Activated CD4-positive, alpha-beta T cell treated with anti-CD3 and anti-CD28 coated beads, Interleukin-2, amount 10 ng/mL, durations not matched to agents 7 days and 5 days (primary cell): ENCODE measurements at regions not wholly inside any gene's neighbourhood (a gene's known extent, or its start where the extent isn't known, plus 50 kb on each side); places are given as distances from the start of the nearest gene placed in this dataset.
"Not testable (repeated sequence)": the region's sequence is repeated elsewhere in the genome, so short reads cannot be mapped to it uniquely, and the experiment has no call there.

Experiments used
- CTCF ChIA-PET: fragments of 350-600 bp; sonication (Branson Sonifier 250); formaldehyde crosslinking; loops from one replicate; lab custom pipeline; 2021; ENCODE audit warnings: antibody characterized with exemption; lab: Charles Lee
- POLR2A ChIA-PET: fragments of 350-600 bp; sonication (Branson Sonifier 250); formaldehyde crosslinking; loops from one replicate; lab custom pipeline; 2021; ENCODE audit warnings: antibody characterized with exemption; lab: Charles Lee
- DNase-seq: peaks from one replicate; pipeline ENCODE4 v3.0.0-alpha.2; 2020
- H3K27ac Mint-ChIP-seq: one replicate; pipeline ENCODE4 v1.8.0; 2021; ENCODE audit warnings: mild to moderate bottlenecking, moderate library complexity, mixed read lengths
- H3K27me3 Mint-ChIP-seq: one replicate; pipeline ENCODE4 v1.8.0; 2021; ENCODE audit warnings: mixed read lengths
- H3K36me3 Mint-ChIP-seq: one replicate; pipeline ENCODE4 v1.8.0; 2021; ENCODE audit warnings: low read depth, mixed read lengths
- H3K4me1 Mint-ChIP-seq: one replicate; pipeline ENCODE4 v1.8.0; 2021; ENCODE audit warnings: mixed read lengths
- H3K4me3 Mint-ChIP-seq: one replicate; pipeline ENCODE4 v1.8.0; 2021; ENCODE audit warnings: mild to moderate bottlenecking, moderate library complexity, mixed read lengths
- H3K9me3 Mint-ChIP-seq: one replicate; pipeline ENCODE4 v1.8.0; 2021; ENCODE audit warnings: mixed read lengths

DNA sequence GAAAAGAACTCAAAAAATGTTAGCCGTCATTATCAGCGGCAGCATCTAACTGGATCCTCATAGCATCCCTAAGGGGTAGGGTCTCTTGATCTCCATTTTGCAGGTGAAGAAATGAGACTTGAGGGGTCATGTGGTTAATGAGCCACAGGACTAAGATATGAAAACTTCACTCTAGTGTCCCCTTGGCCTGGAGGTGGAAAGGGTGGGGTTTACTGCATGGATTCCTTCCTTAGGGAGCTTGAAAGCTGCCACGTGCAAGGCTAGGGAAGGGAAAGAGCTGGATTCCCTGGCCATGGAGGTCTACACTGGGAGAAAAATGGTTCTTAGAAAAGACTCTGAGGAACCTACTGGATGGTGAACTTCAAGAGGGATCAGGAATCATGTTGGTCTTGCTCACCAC is 107.9 kb downstream of the SPRY4 start:
- Mint-ChIP-seq H3K4me3 (no peak overlapping the region), H3K4me1 (peaks cover 16% of the 10 kb centered on the region), H3K27me3 (peaks cover 2% of the 10 kb centered on the region), H3K27ac (no peak overlapping the region), H3K36me3 (no peaks in the 10 kb centered on the region), H3K9me3 (peaks cover 3% of the 10 kb centered on the region)
- no peak for DNase-seq
- ChIA-PET CTCF (no interaction called here), POLR2A (no interaction called here)

DNA sequence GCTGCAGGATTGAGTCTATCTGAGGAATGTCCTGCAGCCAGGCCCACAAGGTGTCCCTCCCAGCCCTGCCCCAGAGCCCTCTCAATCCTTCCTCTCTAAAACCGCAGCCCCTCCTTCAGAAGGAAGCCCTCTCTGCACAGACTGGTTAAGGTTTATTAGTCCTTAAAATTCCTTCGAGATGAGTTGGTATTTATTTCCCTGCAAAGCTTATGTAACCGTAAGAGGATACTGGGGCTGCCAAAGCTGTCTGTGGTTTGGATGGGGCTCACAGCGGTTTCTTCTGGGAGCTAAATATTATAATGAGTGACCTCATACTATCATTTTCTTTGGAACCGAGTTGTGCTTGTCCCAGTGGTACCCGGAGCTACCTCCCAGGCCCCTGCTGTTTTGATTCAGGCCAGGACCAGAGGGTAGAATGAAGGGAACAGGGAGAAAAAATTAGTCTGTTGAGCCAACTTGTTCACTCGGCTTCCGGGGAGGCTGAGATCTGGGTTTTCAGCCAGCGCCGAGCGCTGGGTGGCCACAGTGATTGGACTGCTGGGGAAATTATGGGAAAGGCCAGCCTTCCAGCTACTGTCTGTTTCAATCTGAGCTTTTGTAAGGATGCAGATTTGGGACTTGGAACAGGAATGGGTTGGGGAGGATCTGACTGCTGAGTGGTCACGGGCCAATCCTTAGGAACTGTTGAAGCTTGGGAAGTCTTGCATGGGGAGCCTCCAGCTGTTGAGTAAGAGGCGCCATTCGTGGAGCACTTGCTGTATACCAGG is 107.5 kb downstream of the NDFIP1 start:
- Mint-ChIP-seq H3K27ac (no peak overlapping the region), H3K4me3 (no peak overlapping the region), H3K4me1 (peaks cover 8% of the 10 kb centered on the region), H3K36me3 (no peaks in the 10 kb centered on the region), H3K9me3 (peaks cover 3% of the 10 kb centered on the region), H3K27me3 (no peaks in the 10 kb centered on the region)
- POLR2A ChIA-PET: no interaction called here
- no peak for DNase-seq
- CTCF ChIA-PET: interaction anchor here (1.1 kb wide), 1 partner anchor 41 kb away, joined by 3 read pairs; no protein-coding TSS in a partner anchor

DNA sequence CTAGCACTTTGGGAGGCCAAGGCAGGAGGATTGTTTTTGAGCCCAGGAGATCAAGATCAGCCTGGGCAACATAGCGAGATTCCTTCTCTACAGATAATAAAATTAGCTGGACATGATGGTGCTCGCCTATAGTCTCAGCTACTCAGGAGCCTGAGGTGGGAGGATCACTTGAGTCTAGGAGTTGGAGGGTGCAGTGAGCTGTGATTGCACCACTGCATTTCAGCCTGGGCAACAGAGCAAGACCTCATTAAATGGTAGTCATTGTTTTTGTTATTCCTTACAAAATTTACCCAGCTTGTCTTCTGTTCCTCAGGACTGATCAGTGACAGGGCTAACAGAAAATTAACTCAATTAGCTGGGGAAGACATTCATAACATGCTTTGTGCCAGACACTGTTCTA is 104.5 kb downstream of the NDFIP1 start:
- CTCF ChIA-PET: interaction anchor here (2.5 kb wide), 1 partner anchor 10 kb away, joined by 6 read pairs; no protein-coding TSS in a partner anchor
- Mint-ChIP-seq H3K4me1 (no peaks in the 10 kb centered on the region), H3K36me3 (no peaks in the 10 kb centered on the region), H3K4me3 (no peak overlapping the region), H3K27me3 (peaks cover 5% of the 10 kb centered on the region), H3K9me3 (no peaks in the 10 kb centered on the region), H3K27ac (no peak overlapping the region)
- POLR2A ChIA-PET: no interaction called here
- no peak for DNase-seq

DNA sequence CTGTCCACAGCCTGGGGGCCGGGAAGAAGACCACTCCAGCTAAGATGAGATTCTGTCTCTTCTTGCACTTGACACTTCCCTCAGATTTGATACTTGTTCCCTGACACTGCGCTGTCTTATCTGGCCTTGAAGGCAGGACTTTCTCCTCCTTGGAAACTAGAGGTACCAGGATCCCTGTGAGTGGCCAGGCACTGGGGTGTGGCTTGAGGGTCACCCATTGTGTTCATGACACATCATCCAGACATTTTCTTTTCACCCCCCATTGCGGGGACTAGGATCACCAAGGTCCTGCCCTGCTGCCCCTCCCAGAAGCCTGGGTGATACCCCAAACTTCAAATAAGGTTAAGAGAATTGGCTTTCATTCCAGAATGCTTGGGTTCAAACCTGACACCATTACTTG is 103.3 kb downstream of the NDFIP1 start:
- Mint-ChIP-seq H3K27ac (no peak overlapping the region), H3K9me3 (no peaks in the 10 kb centered on the region), H3K27me3 (peaks cover 5% of the 10 kb centered on the region), H3K4me1 (no peaks in the 10 kb centered on the region), H3K36me3 (no peaks in the 10 kb centered on the region), H3K4me3 (no peak overlapping the region)
- POLR2A ChIA-PET: no interaction called here
- no peak for DNase-seq
- CTCF ChIA-PET: interaction anchor here (0.8 to 1.4 kb wide), 4 partner anchors 15 to 220 kb away, joined by 3 read pairs; no protein-coding TSS in a partner anchor

DNA sequence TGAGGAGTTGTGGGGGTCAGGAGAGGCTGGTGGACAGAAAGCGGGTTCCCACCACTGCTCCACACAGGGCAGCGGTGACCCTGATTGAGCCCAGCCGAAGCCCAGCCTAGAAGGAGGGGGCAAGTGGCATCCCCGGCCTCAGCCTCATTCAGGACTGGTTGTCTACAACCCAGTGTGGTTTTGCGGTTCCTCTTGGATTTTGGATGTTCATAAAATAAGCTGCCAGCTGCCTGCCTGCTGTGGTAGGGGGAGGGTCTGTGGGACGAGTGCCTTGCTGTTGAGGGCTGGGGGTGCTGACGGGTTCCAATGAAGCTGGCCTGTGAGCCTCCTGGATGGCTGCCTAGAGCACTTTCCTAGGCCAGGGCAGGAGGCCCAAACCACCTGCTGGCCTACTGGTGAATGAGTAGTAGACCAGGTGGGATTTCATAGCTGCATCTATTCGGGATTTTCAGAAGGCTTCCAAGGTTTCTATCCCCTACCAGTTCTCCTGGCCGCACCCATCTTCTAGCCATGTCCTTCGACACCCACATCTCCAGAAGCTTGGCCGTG is 102.4 kb downstream of the NDFIP1 start:
- Mint-ChIP-seq H3K27ac (no peak overlapping the region), H3K36me3 (no peaks in the 10 kb centered on the region), H3K9me3 (no peaks in the 10 kb centered on the region), H3K27me3 (peaks cover 5% of the 10 kb centered on the region), H3K4me1 (no peaks in the 10 kb centered on the region), H3K4me3 (no peak overlapping the region)
- POLR2A ChIA-PET: no interaction called here
- DNase-seq: no peak
- CTCF ChIA-PET: interaction anchor here (1.0 to 1.4 kb wide), 3 partner anchors 14 to 221 kb away, joined by 3 read pairs; no protein-coding TSS in a partner anchor

DNA sequence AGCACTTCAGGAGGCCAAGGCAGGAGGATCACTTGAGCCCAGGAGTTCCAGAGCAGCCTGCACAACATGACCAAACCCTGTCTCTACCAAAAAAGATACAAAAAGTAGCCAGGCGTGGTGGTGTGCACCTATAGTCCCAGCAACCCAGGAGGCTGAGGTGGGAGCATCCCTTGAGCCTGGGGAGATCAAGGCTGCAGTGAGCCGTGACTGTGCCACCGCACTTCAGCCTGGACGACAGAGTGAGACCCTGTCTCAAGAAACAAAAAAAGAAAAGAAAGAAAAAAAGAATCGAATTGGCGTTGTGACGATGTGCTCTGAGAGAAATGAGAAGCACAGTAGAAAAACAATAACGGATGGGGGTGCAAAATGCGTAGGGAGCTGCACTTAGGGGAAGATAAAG is 101.4 kb downstream of the NDFIP1 start:
- Mint-ChIP-seq H3K4me1 (no peaks in the 10 kb centered on the region), H3K36me3 (no peaks in the 10 kb centered on the region), H3K4me3 (no peak overlapping the region), H3K27ac (no peak overlapping the region), H3K9me3 (no peaks in the 10 kb centered on the region), H3K27me3 (peaks cover 5% of the 10 kb centered on the region)
- CTCF ChIA-PET: no interaction called here
- no peak for DNase-seq
- POLR2A ChIA-PET: no interaction called here

DNA sequence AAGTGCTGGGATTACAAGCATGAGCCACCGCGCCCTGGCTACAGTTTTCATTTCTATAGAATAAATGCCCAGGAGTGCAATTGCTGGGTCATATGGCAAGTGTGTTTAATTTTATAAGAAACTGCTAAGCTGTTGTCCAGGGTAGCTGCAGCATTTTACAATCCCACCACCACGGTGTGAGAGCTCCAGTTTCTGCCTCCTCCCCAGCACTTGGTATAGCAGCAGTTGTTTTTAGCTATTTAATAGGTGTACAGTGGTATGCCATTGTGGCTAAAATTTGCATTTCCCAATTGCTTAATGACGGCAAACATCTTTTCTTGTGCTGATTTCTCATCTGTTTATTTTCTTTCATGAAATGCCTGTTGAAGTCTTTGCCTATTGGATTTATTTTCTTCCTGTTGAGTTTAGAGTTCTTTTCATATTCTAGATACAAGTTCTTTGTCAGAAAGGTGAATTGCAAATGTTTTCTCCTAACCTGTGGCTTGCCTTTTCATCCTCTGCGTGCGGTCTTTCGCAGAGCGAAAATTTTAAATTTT is 100.3 kb downstream of the NDFIP1 start:
- Mint-ChIP-seq H3K4me1 (no peaks in the 10 kb centered on the region), H3K27me3 (peaks cover 5% of the 10 kb centered on the region), H3K9me3 (no peaks in the 10 kb centered on the region), H3K4me3 (no peak overlapping the region), H3K36me3 (no peaks in the 10 kb centered on the region), H3K27ac (no peak overlapping the region)
- POLR2A ChIA-PET: interaction anchor here (0.6 kb wide), 1 partner anchor 680 kb away, joined by 6 read pairs; no protein-coding TSS in a partner anchor
- DNase-seq: no peak
- CTCF ChIA-PET: no interaction called here

DNA sequence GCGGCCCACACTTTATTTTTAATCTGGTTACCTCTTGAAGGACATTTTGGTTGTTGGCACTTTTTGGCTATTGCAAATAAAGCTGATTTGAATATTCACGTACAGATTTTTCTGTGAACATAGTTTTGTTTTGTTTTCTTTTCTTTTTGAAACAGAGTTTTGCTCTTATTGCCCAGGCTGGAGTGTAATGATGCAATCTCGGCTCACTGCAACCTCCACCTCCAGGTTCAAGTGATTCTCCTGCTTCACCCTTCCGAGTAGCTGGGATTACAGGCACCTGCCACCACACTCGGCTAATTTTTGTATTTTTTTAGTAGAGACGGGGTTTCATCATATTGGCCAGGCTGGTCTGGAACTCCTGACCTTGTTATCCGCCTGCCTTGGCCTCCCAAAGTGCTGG is 99.7 kb downstream of the NDFIP1 start:
- H3K36me3 Mint-ChIP-seq, POLR2A ChIA-PET, H3K4me1 Mint-ChIP-seq, H3K27ac Mint-ChIP-seq, CTCF ChIA-PET, H3K27me3 Mint-ChIP-seq, H3K9me3 Mint-ChIP-seq, DNase-seq, H3K4me3 Mint-ChIP-seq: not testable (repeated sequence)

DNA sequence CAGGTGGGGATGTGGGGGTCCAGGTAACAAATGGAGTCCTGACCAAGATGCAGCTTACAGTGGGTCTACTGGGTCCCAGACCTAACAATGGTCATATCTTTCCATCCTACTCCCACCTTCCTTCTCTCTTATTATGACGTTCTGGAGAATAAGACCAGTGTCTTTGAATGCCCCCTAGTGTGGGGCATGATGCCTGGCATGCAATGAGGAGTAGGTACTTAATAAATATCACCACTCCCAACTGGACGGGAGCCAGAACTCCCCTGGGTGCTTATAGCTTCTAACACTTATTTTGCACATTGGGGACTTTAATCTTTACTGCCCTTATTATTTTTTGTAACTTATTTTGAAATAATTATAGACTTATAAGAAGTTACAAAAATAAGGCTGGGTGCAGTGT is 98.2 kb downstream of the NDFIP1 start:
- H3K4me3 Mint-ChIP-seq: no peak overlapping the region
- no peak for DNase-seq
- no peak overlapping the region for H3K27ac Mint-ChIP-seq
- no peaks in the 10 kb centered on the region for H3K4me1 Mint-ChIP-seq
- H3K36me3 Mint-ChIP-seq: no peaks in the 10 kb centered on the region
- peaks cover 8% of the 10 kb centered on the region for H3K27me3 Mint-ChIP-seq
- CTCF ChIA-PET: no interaction called here
- H3K9me3 Mint-ChIP-seq: no peaks in the 10 kb centered on the region
- POLR2A ChIA-PET: no interaction called here

DNA sequence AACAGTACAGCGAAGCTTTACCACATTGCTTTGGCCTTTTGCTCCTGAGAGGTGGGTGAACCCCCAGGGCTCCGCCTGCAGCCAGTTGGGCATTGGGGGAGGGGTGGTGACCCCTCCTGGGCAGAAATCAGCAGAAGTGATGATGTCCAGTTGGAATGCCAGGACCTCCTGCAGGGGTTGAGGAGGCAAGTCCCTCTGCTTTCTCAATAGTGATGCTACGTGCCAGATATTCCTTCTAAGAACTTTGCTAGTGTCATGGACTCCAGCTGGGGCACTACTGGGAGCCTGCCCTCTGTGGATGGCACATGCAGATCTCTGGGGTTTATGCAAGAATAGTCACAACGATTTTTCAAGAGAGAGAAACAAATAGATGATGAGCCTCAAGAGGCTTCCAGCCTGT is 95.6 kb downstream of the NDFIP1 start:
- no peak for DNase-seq
- H3K4me1 Mint-ChIP-seq: no peaks in the 10 kb centered on the region
- H3K9me3 Mint-ChIP-seq: no peaks in the 10 kb centered on the region
- ChIA-PET CTCF (no interaction called here), POLR2A (no interaction called here)
- H3K4me3 Mint-ChIP-seq: no peak overlapping the region
- H3K27ac Mint-ChIP-seq: no peak overlapping the region
- H3K27me3 Mint-ChIP-seq: peaks cover 6% of the 10 kb centered on the region
- H3K36me3 Mint-ChIP-seq: no peaks in the 10 kb centered on the region
